ENCODE measurements at regions not wholly inside any gene's neighbourhood (a gene's known extent, or its start where the extent isn't known, plus 50 kb on each side); places are given as distances from the start of the nearest gene placed in this dataset.

DNA sequence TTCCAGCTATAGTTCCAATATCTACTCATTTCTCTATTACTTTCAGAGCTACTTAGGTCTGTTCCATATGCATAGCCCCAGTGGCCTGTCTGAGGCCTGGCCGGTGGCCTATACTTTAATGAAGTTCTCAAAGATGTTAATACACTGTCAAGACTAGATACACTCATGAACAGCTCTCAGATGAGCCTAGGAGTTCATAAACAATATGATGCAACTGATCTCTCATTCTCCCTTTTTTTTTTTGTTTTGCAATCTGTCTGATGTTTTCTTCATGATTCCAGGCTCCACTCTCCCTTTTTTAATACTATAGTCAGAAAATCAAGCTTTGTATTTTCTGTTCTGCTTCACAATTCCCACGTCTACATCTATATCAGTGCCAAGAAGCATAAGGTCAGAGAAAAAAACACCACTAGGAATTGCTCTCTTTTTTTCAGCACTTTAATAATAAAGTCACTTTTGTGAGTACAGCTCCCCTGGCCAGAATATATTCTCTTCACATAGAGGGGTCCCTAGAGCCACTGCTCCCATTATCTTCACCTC lies 321.0 kb downstream of the C7orf25 start:
- no peak for TF ChIP-seq L3MBTL2 (conservative IDR thresholded peaks at IDR 0.05)
- no peak for TF ChIP-seq FOXA1 (IDR thresholded peaks at IDR 0.05)
- TF ChIP-seq CTBP1 (IDR thresholded peaks at IDR 0.05; ENCODE audit: borderline replicate concordance), result no peak

All from HEK293T (cell line).